Activated CD8-positive, alpha-beta T cell treated with anti-CD3 and anti-CD28 coated beads for 36 hours (primary cell): ENCODE measurements at regions not wholly inside any gene's neighbourhood (a gene's known extent, or its start where the extent isn't known, plus 50 kb on each side); places are given as distances from the start of the nearest gene placed in this dataset.

Experiments used
- ATAC-seq: fragments of 200-7000 bp; cut with Tn5 transposase; one replicate; pipeline ENCODE4 v1.10.0; 2021; ENCODE audit warnings: mild to moderate bottlenecking, moderate library complexity
- CTCF ChIA-PET: fragments of 350-600 bp; sonication (Branson Sonifier 250); formaldehyde crosslinking; loops from one replicate; lab custom pipeline; 2021; ENCODE audit warnings: antibody characterized with exemption; lab: Charles Lee
- POLR2A ChIA-PET: fragments of 350-600 bp; sonication (Branson Sonifier 250); formaldehyde crosslinking; loops from one replicate; lab custom pipeline; 2021; ENCODE audit warnings: antibody characterized with exemption; lab: Charles Lee
- DNase-seq: peaks from one replicate; pipeline ENCODE4 v3.0.0-alpha.2; 2020
- H3K27ac Mint-ChIP-seq: one replicate; pipeline ENCODE4 v1.8.0; 2021; ENCODE audit warnings: mild to moderate bottlenecking, mixed read lengths
- H3K27me3 Mint-ChIP-seq: one replicate; pipeline ENCODE4 v1.8.0; 2021; ENCODE audit warnings: mixed read lengths
- H3K36me3 Mint-ChIP-seq: one replicate; pipeline ENCODE4 v1.8.0; 2021; ENCODE audit warnings: low read depth, mixed read lengths
- H3K4me1 Mint-ChIP-seq: one replicate; pipeline ENCODE4 v1.8.0; 2021; ENCODE audit warnings: low read depth, mixed read lengths
- H3K4me3 Mint-ChIP-seq: one replicate; pipeline ENCODE4 v1.8.0; 2021; ENCODE audit warnings: mild to moderate bottlenecking, moderate library complexity, mixed read lengths
- H3K9me3 Mint-ChIP-seq: one replicate; pipeline ENCODE4 v1.8.0; 2021; ENCODE audit warnings: mixed read lengths
- CTCF ChIP-seq: fragments of 200-600 bp; IDR thresholded peaks from one replicate; pipeline ENCODE4 v1.8.0; 2022; ENCODE audit warnings: antibody characterized with exemption, mild to moderate bottlenecking
- intact Hi-C: fragments of 100-400 bp; cut with micrococcal nuclease; formaldehyde crosslinking; loops from one replicate; pipeline ENCODE4 v1.10.0; 2022

- DNase-seq, result no peak
- CTCF ChIA-PET, result interaction anchor here (0.7 to 1.3 kb wide), 2 partner anchors 9 to 159 kb away, joined by 3 read pairs; no protein-coding TSS in a partner anchor
- ATAC-seq, result no peak
- Mint-ChIP-seq H3K27me3 (no peaks in the 10 kb centered on the region), H3K9me3 (no peaks in the 10 kb centered on the region), H3K27ac (no peak overlapping the region), H3K36me3 (no peaks in the 10 kb centered on the region), H3K4me1 (no peaks in the 10 kb centered on the region), H3K4me3 (no peak overlapping the region)
- POLR2A ChIA-PET, result interaction anchor here (0.6 to 1.6 kb wide), 2 partner anchors 8 to 161 kb away, joined by 3 to 5 read pairs; no protein-coding TSS in a partner anchor
- TF ChIP-seq CTCF, result no peak
- intact Hi-C loops, result no loop called here
Observed at GRCh38 chr2:196399096-196399495, 227.7 kb upstream of the STK17B start.

GRCh38 chr2:196399722-196400691, 228.6 kb upstream of the STK17B start:
- TF ChIP-seq CTCF, result no peak
- no peak for ATAC-seq
- CTCF ChIA-PET, result interaction anchor here (0.7 to 1.3 kb wide), 2 partner anchors 10 to 158 kb away, joined by 3 read pairs; no protein-coding TSS in a partner anchor
- no peak overlapping the region for H3K27ac Mint-ChIP-seq
- H3K36me3 Mint-ChIP-seq, result no peaks in the 10 kb centered on the region
- H3K9me3 Mint-ChIP-seq, result no peaks in the 10 kb centered on the region
- H3K27me3 Mint-ChIP-seq, result no peaks in the 10 kb centered on the region
- no peak overlapping the region for H3K4me3 Mint-ChIP-seq
- DNase-seq, result no peak
- no peaks in the 10 kb centered on the region for H3K4me1 Mint-ChIP-seq
- POLR2A ChIA-PET, result interaction anchor here (1.6 kb wide), 1 partner anchor 9 kb away, joined by 5 read pairs; no protein-coding TSS in a partner anchor
- intact Hi-C loops, result no loop called here

DNA sequence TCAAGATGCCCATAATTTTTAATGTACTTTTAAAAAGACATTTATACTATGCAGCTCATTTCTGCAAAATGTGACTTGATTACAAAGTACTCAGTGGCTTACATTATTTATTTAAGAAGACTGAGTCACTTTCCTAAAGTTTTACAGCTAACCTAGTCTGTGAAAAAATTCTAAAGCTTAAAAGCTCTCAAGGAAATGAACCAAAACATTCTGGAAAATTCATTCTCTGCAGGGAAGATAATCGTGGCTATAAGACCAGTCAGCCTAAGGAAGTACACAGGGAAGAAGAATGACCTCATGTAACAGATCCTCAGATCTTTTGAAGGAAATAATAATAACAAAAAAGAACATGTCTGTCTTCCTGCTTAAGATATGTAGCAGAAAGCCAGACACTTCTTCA, 232.1 kb upstream of the STK17B start:
- DNase-seq (no peak), ATAC-seq (no peak)
- no peak overlapping the region for H3K27ac Mint-ChIP-seq
- no peaks in the 10 kb centered on the region for H3K27me3 Mint-ChIP-seq
- intact Hi-C loops, result no loop called here
- no peaks in the 10 kb centered on the region for H3K9me3 Mint-ChIP-seq
- H3K4me3 Mint-ChIP-seq, result no peak overlapping the region
- H3K4me1 Mint-ChIP-seq, result no peaks in the 10 kb centered on the region
- POLR2A ChIA-PET, result interaction anchor here (0.6 kb wide), 1 partner anchor 244 kb away, joined by 3 read pairs; no protein-coding TSS in a partner anchor
- TF ChIP-seq CTCF, result no peak
- H3K36me3 Mint-ChIP-seq, result no peaks in the 10 kb centered on the region
- CTCF ChIA-PET, result interaction anchor here (1.6 kb wide), 1 partner anchor 50 kb away, joined by 4 read pairs; no protein-coding TSS in a partner anchor

GRCh38 chr2:196404276-196404675, 232.9 kb upstream of the STK17B start:
- Mint-ChIP-seq H3K4me1 (no peaks in the 10 kb centered on the region), H3K36me3 (no peaks in the 10 kb centered on the region), H3K4me3 (no peak overlapping the region), H3K27ac (no peak overlapping the region), H3K9me3 (no peaks in the 10 kb centered on the region), H3K27me3 (no peaks in the 10 kb centered on the region)
- POLR2A ChIA-PET, result no interaction called here
- CTCF ChIA-PET, result interaction anchor here (0.8 to 2.3 kb wide), 2 partner anchors 19 to 326 kb away, joined by 3 to 6 read pairs; no protein-coding TSS in a partner anchor
- intact Hi-C loops, result no loop called here
- DNase-seq (no peak), ATAC-seq (no peak)
- TF ChIP-seq CTCF, result no peak
